ENCODE measurements at regions not wholly inside any gene's neighbourhood (a gene's known extent, or its start where the extent isn't known, plus 50 kb on each side); places are given as distances from the start of the nearest gene placed in this dataset.
"Not testable (repeated sequence)": the region's sequence is repeated elsewhere in the genome, so short reads cannot be mapped to it uniquely, and the experiment has no call there.

DNA sequence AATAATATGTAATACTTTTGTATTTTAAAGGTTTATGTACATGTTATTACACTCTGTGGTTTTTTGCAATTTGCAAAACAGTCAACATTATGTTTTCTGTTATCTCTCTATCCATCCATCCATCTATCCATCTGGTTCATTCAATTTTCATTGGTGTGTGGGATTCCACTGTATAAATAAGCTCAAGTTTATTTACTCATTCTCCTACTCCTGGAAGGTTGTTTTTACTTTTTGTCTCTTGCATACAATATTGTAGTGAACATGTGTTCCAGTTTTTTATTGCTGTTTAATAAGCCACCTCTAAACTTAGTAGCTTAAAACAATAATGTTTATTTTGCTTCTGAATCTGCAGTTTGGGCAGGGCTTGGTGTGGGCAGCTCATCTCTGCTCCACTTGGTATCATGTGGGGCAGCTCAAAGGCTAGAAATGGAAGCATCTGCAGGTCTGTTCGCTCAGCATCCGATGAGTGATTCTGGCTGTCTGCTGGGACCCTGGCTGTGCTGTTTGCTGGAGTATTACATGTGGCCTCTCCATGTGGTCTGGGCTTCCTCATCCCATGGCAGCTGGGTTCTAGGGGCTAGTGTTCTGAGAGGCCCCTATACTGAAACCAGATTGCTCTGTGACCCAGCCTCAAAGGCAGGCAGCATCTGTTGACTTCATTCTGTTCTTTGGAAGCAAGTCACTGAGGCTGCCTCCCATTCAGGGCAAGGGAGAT is 98.8 kb downstream of the SLC25A47 start:
- DNase-seq: no peak

DNA sequence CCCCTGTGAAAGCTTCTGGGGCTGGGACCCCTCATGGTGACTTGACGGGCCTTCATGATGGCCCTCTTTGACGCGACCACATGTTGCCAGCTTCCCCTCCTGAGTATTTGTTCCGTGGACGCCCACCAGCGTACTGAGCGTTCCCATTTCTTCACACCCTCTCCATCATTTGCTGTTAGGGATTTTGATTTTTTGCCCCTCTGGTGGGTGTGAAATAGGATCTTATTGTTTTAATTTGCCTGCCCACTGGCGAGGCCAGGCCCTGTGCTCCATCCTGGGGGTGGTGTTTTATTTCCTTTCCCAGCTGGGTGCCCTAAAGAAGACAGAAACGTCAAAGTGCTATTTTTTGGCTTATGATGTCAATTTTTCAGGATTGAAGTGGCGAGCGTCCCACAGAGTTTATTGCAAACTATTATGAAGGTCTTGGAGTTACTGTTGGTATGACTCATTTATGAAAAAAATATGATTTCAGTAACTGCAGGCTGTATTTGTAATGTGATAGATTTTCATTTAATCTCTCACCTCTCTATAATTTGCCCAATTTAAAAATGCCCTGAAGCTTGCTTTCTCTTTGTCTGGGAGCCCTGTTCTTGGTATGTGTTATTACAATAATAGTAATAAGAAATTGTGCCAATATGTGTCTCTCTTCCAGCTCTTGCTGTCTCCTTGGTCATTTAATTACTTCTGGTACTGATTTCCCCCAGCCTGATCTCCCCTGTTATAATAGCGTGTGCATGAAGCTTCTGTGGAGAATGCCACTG is 99.6 kb downstream of the SLC25A47 start:
- DNase-seq: no peak

DNA sequence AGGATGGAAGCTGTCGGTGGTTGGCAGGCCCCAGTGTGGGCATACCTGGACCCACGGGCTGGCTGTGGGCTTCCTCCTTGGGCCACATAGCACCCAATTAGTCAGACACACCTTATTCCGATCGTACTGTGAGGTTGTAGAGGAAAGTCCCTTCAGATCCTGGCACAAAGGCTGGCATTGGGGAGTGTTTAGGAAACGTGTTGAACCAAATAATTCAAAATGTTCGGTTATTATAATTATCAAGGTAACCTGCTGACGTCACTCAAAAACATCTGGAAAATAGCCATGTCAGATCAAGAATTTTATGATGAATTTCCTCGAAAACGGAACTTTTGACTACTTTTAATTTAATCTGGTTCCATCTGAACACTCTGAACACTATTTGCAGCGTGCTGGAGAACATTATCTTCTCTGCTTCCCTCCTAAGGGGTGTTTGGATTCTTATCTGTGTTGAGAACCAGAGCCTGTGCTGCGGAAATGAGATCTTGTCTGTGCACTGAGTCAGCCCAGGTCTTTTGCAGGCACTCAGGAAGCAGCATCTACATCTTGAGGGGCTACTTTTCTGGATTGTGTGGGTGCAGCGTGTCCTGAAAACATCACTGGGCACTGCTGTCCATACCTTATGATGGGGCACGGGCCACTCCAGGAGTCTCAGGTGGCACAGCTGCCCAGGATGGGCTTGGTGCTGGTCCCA is 100.3 kb downstream of the SLC25A47 start:
- no peak for DNase-seq

DNA sequence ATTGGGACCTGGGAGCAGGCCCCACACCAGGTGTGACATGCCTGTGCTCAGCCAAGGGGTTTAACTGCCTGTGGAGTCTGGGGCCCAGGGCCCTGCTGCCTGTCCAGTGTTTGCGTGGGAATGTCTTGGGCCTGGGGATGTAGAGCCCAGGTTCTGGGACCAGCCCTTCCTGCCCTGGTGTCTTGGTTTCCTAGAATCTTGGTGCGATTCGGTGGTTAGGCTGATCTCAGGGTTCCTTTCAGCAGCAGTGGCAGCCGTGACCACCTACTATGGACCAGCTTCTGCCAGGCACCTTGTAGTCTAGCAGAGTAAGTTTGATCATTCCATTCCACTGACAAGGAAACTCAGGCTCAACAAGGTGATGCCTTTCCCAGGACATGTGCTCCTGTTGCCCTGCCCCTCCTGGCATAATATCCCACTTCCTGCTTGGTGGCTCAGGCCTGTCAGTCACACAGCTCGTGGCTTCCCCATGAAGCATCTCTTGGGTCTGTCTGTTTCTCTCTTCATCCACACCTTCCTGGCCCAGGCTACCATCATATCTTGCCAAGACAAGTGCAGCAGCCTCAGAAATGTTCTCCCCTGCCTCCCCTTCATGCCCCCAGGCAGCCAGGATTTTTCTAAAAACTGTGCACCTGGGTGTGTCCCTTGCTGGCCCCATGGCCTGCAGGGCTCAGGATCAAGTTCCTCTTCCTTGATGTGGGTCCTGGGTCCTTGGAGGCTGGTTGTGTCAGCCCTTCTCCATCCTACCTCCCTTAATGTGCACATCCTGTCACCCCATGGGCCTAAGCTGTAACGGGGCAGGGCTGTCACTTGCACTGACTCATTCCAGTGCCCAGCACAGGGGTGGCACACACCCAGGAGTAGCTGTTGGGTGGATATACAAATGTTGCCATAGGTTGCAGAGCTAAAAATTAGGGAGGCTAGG is 101.6 kb downstream of the SLC25A47 start:
- no peak for DNase-seq

DNA sequence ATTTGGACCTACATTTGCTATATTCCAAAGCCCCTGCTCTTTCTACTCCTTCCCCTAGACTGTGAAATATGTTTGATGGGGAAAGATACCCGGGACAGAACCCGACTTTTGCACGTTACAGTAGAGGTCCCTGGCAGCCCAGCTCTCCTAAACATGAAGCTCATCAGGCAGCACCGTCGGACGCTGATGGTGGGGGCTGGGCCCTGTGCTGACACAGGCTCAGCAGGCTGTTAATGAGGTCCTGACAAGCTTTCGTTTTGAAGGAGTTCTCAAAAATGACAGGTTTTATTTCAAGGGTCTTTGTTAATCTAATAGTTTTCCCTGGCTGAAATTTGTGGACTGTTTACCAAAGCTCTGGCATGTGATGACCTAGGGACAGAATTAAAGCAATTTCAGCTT is 102.3 kb downstream of the SLC25A47 start:
- DNase-seq: no peak

DNA sequence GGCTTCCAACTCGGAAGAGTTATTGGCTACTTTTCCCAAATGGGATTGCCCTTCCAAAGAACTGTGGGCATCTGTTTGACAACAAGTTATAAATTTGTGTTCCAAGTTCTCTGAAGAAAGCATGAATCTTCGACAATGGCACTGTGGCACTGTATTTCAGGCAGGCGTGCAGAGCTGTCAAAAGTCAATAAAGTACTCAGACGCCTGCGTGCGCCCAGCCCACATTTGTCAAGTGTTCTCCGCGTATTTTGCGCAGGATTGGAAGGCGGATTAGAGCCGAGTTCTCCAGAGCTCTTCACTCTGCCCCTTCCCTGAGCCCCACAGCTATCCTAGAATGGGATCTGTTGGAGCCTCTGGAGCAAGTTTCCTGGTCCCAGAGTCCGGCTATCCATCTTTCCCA is 103.2 kb downstream of the SLC25A47 start:
- no peak for DNase-seq

DNA sequence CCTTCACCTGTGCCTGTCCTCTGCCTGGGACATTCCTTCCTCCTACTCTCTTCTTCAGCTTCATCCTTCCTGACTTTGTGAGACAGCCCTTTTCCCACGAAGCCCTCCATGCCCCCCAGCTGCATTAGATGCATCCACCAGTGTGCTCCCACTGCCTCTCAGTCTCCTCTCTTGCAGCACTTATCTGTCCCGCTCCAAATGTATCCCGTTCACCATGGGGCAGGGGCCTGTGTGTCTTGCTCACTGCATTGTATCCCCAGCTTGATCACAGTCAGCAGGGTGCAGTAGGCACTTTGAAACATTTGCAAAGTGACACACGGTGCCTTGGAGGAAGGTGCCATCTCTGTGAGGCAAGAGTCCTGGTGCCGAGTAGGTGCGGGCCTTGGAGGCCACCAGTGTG is 104.0 kb downstream of the SLC25A47 start:
- DNase-seq: no peak

DNA sequence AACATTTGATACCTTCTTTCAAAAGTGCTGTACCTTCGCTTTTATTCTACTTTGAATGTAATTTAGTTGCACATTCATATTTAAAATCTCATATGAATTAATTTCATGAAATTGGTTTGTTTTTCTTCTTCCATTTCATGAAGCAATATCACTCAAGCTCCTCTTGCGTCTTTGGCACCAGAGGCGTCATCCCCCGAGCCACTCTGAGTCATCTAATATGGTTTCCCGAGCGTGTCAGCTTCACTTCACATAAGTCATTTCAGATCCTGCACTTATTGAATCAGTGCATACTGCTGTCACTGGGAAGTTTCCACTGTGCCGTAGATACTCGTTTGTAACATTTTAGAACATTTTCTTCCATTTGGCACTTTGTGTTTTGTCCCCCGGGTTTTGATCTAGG is 105.6 kb downstream of the SLC25A47 start:
- DNase-seq: no peak

DNA sequence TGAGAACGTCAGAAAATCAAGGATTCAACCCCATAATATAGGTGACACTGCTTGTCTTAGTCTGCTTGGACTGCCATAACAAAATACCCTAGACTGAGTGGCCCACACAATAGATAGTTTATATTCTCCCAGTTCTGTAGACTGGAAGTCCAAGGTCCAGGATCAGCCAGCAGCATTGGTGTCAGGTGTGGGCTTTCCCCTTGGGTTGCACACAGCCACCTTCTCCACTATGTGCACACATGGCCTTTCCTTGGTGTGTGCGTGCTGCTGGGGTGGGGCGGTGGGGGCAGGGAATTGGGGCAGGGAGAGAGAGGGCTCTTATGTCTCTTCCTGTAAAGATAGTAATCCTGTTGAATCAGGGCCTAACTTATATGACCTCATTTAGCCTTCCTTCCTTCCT is 106.4 kb downstream of the SLC25A47 start:
- no peak for DNase-seq

DNA sequence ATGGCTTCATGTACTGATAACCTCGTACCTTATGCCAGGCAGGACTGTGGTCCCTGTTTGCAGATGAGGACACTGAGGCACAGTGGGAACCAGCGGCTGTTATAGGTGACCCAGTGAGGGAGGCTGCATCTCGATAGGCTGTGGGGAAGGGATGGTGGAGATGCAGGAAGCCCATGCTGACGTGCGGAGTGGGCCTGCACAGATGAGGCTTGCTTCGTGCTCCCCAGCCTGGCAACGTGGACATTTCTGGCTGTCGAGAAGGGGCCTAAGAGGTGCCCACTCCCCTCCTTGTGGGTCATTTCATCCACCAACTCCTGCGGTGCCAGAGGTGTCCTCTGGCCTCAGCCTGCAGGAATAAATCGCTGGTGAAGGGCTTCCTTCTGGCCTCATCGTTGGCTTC is 107.4 kb downstream of the SLC25A47 start:
- DNase-seq: no peak

DNA sequence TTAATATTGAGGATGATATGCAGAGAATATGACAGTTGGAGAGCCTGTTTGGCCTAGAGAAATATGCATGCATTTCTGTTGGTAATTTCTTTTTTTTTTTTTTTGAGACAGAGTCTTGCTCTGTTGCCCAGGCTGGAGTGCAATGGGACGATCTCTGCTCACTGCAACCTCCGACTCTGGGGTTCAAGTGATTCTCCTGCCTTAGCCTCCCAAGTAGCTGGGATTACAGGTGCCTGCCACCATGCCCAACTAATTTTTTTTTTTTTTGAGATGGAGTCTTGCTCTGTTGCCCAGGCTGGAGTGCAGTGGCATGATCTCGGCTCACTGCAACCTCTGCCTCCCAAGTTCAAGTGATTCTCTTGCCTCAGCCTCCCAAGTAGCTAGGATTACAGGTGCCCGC is 108.3 kb downstream of the SLC25A47 start:
- not testable (repeated sequence) for DNase-seq

DNA sequence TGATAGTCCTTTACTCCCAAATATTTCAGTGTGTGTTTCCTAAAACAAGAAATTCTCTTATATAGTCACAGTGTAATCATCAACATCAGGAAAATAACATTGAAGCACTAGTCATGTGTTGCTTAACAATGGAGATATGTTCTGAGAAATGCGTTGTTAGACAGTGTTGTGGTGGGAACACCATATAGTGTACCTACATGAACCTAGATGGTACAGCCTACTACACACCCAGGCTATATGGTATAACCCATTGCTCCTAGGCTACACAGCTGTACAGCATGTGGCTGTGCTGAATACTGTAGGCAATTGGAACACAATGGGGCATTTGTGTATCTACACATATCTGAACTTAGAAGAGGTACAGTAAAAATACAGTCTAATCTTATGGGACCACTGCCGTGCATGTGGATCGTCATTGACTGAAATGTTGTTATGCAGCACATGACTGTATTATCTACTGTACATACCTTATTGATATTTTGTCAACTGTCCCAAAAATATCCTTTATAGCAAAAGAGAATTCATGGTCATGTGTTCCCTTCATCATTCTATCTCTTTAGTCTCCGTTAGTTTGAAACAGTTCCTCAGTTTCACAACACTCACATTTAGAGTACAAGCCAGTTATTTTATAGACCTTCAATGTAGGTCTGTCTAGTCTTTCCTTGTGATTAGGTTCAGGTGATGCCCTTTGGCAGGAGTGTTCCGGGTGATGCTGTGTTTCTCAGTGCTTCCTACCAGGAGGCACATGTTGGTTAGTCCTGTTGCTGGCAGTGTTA is 109.7 kb downstream of the SLC25A47 start:
- no peak for DNase-seq

DNA sequence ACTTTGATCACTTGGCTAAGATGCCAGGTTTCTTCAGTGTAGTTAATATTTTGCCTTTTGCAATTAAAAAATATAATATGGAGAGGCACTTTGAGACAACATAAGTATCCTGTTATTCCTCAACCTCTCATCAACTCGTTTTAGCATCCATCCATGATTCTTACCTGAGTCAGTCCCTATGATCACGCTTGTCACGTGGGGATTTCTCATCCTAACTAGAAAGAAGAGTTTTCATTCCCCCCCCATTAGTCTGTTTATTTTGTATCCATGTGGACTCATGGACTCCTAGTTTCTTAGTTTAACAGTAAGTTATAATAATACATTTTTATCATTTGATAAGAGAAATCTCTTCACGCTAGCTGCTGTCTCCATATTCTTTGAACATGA is 110.3 kb downstream of the SLC25A47 start:
- no peak for DNase-seq

DNA sequence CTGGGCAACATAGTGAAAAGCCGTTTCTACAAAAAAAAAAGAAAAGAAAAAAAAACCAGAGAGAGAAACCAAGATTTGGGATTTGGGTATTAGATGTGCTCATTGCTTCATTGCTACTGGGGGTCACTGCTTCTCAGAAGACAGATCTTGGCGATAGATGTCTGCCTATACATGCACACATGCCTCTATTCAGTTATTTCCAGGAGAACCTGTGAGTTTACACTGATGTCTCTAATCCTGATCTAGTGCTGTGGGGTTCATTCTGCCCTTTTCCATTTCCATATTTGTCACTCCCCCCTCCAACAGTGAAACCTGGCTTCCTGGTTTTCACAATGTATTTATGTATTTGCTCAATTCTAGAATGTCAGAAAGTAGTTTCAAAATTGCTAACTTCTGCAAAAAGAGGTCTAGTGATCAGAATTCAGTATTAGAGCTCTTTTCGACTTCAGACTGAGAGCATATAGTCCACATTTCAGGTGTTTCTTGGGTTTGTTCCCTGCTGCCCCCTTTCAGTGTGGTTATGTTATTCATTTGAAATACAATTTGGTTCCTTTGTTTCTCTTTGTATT is 111.0 kb downstream of the SLC25A47 start:
- peak in 1 of 2 experiments; percentile 5 for DNase-seq

DNA sequence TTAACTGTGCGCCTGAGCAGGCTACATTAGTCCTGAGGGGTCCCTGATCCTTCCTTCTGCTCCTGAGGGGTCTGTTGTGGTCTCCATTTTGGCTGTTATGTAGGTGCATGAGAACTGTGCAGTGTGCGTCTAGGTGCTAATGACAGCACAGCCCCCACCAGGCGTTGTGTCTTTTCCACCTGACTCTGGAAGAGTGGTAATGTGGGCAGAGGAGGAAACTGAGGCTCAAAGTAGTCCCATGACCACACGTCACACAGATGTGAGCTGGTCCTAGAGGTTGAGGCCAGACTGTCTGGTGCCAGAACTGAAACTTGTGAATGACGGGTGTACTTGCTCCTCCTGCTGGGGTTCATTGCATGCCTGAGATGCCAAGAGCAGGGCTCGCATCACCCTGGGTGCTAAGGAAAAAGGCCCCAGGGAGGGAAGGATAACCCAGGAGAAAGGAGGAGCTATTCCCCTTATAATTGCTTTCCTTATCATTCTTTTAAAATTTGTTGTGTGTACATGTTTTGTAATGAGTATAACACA is 111.8 kb downstream of the SLC25A47 start:
- DNase-seq: no peak

DNA sequence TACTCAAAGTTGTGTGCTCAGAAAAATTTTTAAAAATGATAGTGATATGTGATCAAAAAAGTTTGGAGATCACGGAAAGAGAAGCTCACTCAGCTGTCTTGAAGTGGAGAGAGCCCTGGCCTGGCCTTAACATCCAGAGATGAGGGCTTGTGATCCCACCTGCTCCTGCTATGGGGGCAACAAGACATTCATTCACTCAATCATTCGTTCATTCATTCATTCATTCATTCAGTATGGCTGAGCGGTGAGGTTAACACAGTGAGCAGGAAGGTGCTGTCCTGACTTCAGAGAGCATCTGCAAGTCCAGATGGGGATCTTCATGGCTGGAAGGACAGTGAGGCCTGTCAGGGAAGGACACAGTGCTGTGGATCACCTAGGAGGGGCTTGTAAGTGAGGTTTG is 112.3 kb downstream of the SLC25A47 start:
- DNase-seq: no peak

DNA sequence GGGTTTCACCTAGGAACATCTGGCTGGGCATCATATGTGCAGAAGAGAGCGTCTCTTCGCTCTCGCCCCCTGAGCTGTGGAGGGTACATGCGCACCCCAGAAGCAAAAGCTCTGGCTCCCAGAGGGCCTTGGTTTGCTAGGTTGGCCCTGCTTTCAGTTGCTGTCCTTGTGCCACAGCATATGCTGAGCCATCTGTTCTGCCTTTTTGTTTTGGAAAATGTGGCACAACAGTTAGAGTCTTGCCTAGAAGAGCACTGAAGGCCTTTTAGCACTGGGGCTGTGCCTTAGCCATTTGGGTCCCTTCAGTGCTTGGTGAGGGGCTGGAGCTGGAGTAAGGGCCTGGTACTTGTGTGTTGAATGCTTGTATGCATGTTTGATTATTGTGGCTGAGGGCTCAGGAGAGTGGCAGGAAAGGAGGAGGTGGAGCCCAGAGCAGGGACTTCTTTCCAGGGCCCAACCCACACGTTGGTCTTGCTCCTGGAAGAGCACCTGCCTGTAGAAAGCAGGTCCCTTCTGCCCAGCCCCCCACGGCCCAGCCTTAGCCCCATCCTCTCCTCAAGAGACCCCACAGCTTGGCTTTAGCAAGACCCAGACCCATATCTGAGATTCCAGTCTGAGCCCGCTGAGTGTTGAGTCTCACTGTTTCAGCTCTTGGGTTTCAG is 113.7 kb downstream of the SLC25A47 start:
- DNase-seq: no peak

DNA sequence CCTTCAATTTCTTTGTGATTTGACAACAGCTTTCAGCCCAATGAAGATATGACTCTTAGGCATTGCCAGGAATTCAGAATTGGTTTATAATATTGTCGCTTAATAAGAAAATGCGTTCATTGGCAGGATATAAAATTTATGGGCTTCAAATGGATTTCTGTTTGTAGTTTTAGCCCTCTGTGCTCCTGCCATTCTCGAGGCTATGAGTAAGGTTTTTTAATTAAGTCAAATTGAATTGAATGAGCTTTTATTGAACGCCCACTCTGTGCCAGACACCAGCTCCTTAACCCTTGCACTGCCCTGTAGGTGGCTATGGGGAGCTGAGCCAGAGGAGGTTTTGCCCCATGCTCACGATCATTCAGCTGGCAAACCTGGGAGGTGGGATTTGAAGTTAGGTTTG is 115.1 kb downstream of the SLC25A47 start:
- DNase-seq: no peak

DNA sequence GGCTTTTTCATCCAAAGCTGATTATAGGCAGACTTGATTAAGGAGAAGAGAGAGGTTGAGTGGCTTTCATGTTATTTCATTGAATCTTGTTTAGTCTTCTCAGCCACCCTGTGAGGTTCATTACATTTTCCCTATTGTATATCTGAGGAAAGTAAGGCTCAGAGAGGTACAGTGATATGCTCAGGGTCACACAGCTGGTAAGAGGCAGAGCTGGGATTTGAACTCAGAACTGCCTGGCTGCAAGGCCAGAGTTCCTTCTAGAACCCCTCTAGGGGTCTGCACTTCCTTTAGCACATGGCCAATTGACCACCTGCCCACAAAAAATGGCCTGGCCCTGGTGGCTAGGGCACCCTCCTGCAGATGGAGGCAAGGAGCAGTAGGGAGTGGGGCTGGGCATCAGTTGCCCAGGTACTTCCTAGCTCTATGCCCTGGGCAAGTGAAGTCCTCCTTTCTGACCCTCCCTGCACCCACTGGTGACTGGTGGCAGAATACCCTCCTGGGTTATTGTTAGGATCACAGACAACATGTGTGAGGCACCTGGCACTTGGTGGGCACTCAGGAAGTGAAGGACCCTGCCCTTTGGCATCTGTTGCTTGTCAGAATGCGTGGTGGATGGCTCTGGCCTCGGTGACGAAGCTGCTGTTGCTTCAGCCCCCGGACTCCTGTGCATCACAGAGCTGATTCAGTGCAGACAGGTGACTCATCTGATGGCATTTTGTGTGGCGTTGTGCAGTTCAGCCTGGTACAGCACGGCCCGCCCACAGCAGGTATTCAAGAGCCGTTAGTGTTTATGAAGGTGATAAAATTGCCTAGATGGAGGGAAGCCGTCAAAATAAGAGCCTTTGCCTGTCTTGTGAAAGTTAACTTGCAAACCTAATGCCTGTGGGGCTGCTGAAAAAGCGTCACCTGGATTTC is 115.8 kb downstream of the SLC25A47 start:
- DNase-seq: no peak

DNA sequence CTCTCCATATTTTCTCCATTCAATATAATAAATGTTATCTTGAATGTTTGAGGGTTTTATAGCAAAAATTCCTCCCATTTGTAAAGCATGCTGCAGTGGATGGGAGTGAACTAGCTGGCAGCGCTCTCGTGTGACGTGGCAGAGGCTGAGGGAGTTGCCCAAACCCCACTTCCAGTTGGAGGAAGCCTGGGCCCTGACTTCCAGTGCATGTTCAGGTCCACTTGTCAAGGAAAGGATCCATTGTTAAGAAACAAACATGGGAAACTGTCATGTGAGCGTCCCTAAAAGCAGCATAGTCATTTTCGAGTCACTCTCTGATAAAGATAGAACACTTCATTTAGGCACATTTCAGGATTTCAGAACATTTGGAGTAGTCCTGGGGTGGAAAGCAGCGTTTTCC is 116.6 kb downstream of the SLC25A47 start:
- DNase-seq: no peak

Data from Kasumi-1 (cell line).